ENCODE measurements at regions not wholly inside any gene's neighbourhood (a gene's known extent, or its start where the extent isn't known, plus 50 kb on each side); places are given as distances from the start of the nearest gene placed in this dataset.

- H3K4me3 ChIP-seq (ENCODE audit: low read depth, low read length): no peak overlapping the region
- no peak for TF ChIP-seq CTCF (IDR thresholded peaks at IDR 0.05; ENCODE audit: control insufficient read depth, extremely low read depth, insufficient read depth)
- DNase-seq (ENCODE audit: low read depth): no peak
These were observed 794.0 kb upstream of the COX7C start for GRCh38 chr5:85823462-85824426.

- no peak overlapping the region for H3K4me3 ChIP-seq (ENCODE audit: low read depth, low read length)
- no peak for DNase-seq (ENCODE audit: low read depth)
- TF ChIP-seq CTCF (IDR thresholded peaks at IDR 0.05; ENCODE audit: control insufficient read depth, extremely low read depth, insufficient read depth): no peak
These were observed 779.0 kb upstream of the COX7C start for GRCh38 chr5:85838781-85839180.

- TF ChIP-seq CTCF (IDR thresholded peaks at IDR 0.05; ENCODE audit: control insufficient read depth, extremely low read depth, insufficient read depth): no peak
- DNase-seq (ENCODE audit: low read depth): no peak
These were observed 776.1 kb upstream of the COX7C start for GRCh38 chr5:85841653-85842052.

DNA sequence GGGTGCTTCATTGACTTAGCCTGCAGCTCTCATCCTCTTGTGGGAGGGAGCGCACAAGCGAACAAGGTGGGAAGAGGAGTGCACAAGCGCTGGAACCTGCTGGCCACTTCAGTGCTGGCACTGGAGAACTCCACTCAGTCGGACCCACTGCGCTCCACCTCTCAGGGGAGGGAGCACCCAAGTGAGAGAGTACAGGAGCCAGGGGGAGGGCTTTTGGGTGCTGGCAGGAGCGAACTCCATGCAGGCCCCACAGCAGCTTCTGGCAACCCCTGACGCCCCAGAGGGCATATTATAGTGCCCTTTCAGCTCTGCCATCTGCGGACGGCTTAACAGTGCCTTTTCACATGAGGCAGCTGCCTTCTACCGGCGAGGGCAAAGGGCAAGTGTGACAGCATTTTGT lies 774.2 kb upstream of the COX7C start:
- no peak for TF ChIP-seq CTCF (IDR thresholded peaks at IDR 0.05; ENCODE audit: control insufficient read depth, extremely low read depth, insufficient read depth)
- DNase-seq (ENCODE audit: low read depth): no peak

More at GRCh38 chr5:85841653-85842052, 776.1 kb upstream of the COX7C start:
- no peak overlapping the region for H3K4me3 ChIP-seq (ENCODE audit: low read depth, low read length)

DNA sequence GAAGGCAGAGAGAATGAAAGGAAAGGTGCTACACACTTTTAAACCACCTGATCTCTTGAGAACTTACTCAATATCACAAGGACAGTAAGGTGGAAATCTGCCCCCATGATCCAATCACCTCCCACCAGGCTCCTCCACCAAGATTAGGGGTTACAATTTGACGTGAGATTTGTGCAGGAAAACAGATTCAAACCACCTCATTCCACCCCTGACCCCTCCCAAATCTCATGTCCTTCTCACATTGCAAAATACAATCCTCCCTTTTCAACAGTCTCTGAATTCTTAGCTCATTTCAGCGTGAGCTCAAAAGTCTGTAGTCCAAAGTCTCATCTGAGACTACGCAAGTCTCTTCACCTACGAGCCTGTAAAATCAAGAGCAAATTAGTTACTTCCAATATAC lies 768.3 kb upstream of the COX7C start:
- DNase-seq (ENCODE audit: low read depth): no peak
- no peak for TF ChIP-seq CTCF (IDR thresholded peaks at IDR 0.05; ENCODE audit: control insufficient read depth, extremely low read depth, insufficient read depth)
- H3K4me3 ChIP-seq (ENCODE audit: low read depth, low read length): no peak overlapping the region

More for the DNA sequence above, 774.2 kb upstream of the COX7C start:
- no peak overlapping the region for H3K4me3 ChIP-seq (ENCODE audit: low read depth, low read length)

DNA sequence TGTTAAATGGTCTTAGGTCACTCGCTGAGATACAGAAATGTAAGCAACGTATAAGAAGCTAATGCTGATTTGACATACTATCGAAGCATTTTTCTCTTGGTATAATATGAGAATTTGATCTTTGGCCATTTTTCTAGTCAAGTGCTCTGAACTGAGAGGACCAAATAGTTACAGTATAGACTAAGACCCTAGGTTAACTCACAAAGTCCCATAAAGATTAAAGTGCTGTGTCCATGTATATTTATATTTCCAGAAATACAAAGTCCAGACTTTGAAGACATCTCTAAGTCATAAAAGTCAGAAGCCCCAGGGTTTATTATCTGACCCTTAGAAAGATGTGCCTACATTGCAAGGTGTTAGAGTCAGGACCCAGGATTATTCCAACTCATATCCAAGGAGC lies 752.4 kb upstream of the COX7C start:
- no peak for DNase-seq (ENCODE audit: low read depth)
- TF ChIP-seq CTCF (IDR thresholded peaks at IDR 0.05; ENCODE audit: control insufficient read depth, extremely low read depth, insufficient read depth): no peak

More for the DNA sequence above, 752.4 kb upstream of the COX7C start:
- no peak overlapping the region for H3K4me3 ChIP-seq (ENCODE audit: low read depth, low read length)

All from LNCaP clone FGC (cell line).